CD4-positive, CD25-positive, alpha-beta regulatory T cell (primary cell): ENCODE measurements at regions not wholly inside any gene's neighbourhood (a gene's known extent, or its start where the extent isn't known, plus 50 kb on each side); places are given as distances from the start of the nearest gene placed in this dataset.
"Not testable (repeated sequence)": the region's sequence is repeated elsewhere in the genome, so short reads cannot be mapped to it uniquely, and the experiment has no call there.

ENCODE experiments used
- ATAC-seq, 2 donors: fragments of 150-1000 bp; cut with Tn5 transposase; one replicate each; pipeline ENCODE4 v1.10.0; 2021; ENCODE audit warnings: low read depth in 2 of 2, moderate number of reproducible peaks in 2 of 2, moderate library complexity in 1 of 2
- DNase-seq, 3 donors: peaks; one replicate each; pipeline versions ENCODE4 v3.0.0 to v3.0.0-alpha.2; 2012 to 2022; ENCODE audit warnings: mixed read lengths in 1 of 3
- H3K27ac ChIP-seq: one replicate; pipeline ENCODE4 v1.7.0; 2013; ENCODE audit warnings: mild to moderate bottlenecking, low read length; ENCODE audit not compliant: insufficient read depth, poor library complexity, severe bottlenecking
- H3K27me3 ChIP-seq: one replicate; pipeline ENCODE4 v1.7.0; 2013; ENCODE audit warnings: low read length; ENCODE audit not compliant: control insufficient read depth, insufficient read depth
- H3K36me3 ChIP-seq: one replicate; pipeline ENCODE4 v1.7.0; 2013; ENCODE audit warnings: mild to moderate bottlenecking, low read length, moderate library complexity; ENCODE audit not compliant: control insufficient read depth, insufficient read depth
- H3K4me1 ChIP-seq: 2 replicates; pipeline ENCODE4 v1.7.0; 2013; ENCODE audit warnings: mild to moderate bottlenecking, low read length; ENCODE audit not compliant: insufficient read depth, control insufficient read depth, poor library complexity, severe bottlenecking
- H3K4me3 ChIP-seq: one replicate; pipeline ENCODE4 v1.7.0; 2013; ENCODE audit warnings: low read depth, mild to moderate bottlenecking, low read length, moderate library complexity
- H3K9me3 ChIP-seq, 2 experiments: 1 replicate in 1 of 2; 2 replicates in 1 of 2; pipeline ENCODE4 v1.7.0; 2013; ENCODE audit warnings: low read length in 2 of 2, mild to moderate bottlenecking in 1 of 2, moderate library complexity in 1 of 2; ENCODE audit not compliant: control insufficient read depth in 2 of 2
- H3K27ac Mint-ChIP-seq, 3 donors: one replicate each; pipeline ENCODE4 v1.8.0; 2020 to 2022; ENCODE audit warnings: mild to moderate bottlenecking in 3 of 3, mixed read lengths in 3 of 3, moderate library complexity in 2 of 3
- H3K27me3 Mint-ChIP-seq: one replicate; pipeline ENCODE4 v1.8.0; 2022; ENCODE audit warnings: mild to moderate bottlenecking, mixed read lengths
- H3K36me3 Mint-ChIP-seq: one replicate; pipeline ENCODE4 v1.8.0; 2020; ENCODE audit warnings: mixed read lengths
- H3K4me1 Mint-ChIP-seq, 4 donors: one replicate each; pipeline ENCODE4 v1.8.0; 2020 to 2022; ENCODE audit warnings: mixed read lengths in 4 of 4, mild to moderate bottlenecking in 1 of 4
- H3K4me3 Mint-ChIP-seq, 4 donors: one replicate each; pipeline ENCODE4 v1.8.0; 2020 to 2022; ENCODE audit warnings: mild to moderate bottlenecking in 4 of 4, mixed read lengths in 4 of 4, moderate library complexity in 3 of 4
- H3K9me3 Mint-ChIP-seq, 7 donors: one replicate each; pipeline ENCODE4 v1.8.0; 2020 to 2022; ENCODE audit warnings: mixed read lengths in 7 of 7, mild to moderate bottlenecking in 3 of 7, moderate library complexity in 2 of 7

GRCh38 chr5:23994581-23995370 lies 487.4 kb downstream of the PRDM9 start:
- H3K4me3 Mint-ChIP-seq, result no peak overlapping the region
- no peaks in the 10 kb centered on the region for H3K27me3 Mint-ChIP-seq
- ATAC-seq (no peak), DNase-seq (no peak)
- Histone ChIP-seq H3K9me3 (peaks cover 0 to 4% of the 10 kb centered on the region in 2 experiments), H3K27ac (no peak overlapping the region), H3K36me3 (no peaks in the 10 kb centered on the region), H3K4me3 (no peak overlapping the region), H3K27me3 (no peaks in the 10 kb centered on the region), H3K4me1 (no peaks in the 10 kb centered on the region)
- H3K9me3 Mint-ChIP-seq, result peaks cover 0 to 17% (median 10%) of the 10 kb centered on the region in 7 donors
- H3K4me1 Mint-ChIP-seq, result no peaks in the 10 kb centered on the region
- no peaks in the 10 kb centered on the region for H3K36me3 Mint-ChIP-seq
- no peak overlapping the region for H3K27ac Mint-ChIP-seq

- Mint-ChIP-seq H3K4me1 (no peaks in the 10 kb centered on the region), H3K27ac (no peak overlapping the region), H3K9me3 (peaks cover 0 to 14% (median 9%) of the 10 kb centered on the region in 7 donors), H3K36me3 (no peaks in the 10 kb centered on the region), H3K27me3 (no peaks in the 10 kb centered on the region), H3K4me3 (no peak overlapping the region)
- H3K9me3 ChIP-seq, result no peaks in the 10 kb centered on the region
- ATAC-seq (no peak), DNase-seq (no peak)
- no peaks in the 10 kb centered on the region for H3K36me3 ChIP-seq
- no peaks in the 10 kb centered on the region for H3K4me1 ChIP-seq
- H3K27ac ChIP-seq, result no peak overlapping the region
- H3K4me3 ChIP-seq, result no peak overlapping the region
- H3K27me3 ChIP-seq, result no peaks in the 10 kb centered on the region
Measured at GRCh38 chr5:23996525-23996924, 489.1 kb downstream of the PRDM9 start.

- H3K4me3 Mint-ChIP-seq, result no peak overlapping the region
- no peak overlapping the region for H3K27ac Mint-ChIP-seq
- no peaks in the 10 kb centered on the region for H3K27me3 ChIP-seq
Measured at GRCh38 chr5:24005384-24005783, 498.0 kb downstream of the PRDM9 start.

GRCh38 chr5:24017710-24018109 lies 510.3 kb downstream of the PRDM9 start:
- H3K27ac ChIP-seq, H3K4me1 Mint-ChIP-seq: not testable (repeated sequence)

More at GRCh38 chr5:24005384-24005783, 498.0 kb downstream of the PRDM9 start:
- H3K4me1 ChIP-seq, result no peaks in the 10 kb centered on the region
- no peak for ATAC-seq
- no peak overlapping the region for H3K27ac ChIP-seq
- no peaks in the 10 kb centered on the region for H3K36me3 ChIP-seq
- peaks cover 0 to 6% of the 10 kb centered on the region in 2 experiments for H3K9me3 ChIP-seq
- Mint-ChIP-seq H3K9me3 (peaks cover 2 to 36% (median 8%) of the 10 kb centered on the region in 7 donors), H3K4me1 (no peaks in the 10 kb centered on the region), H3K27me3 (no peaks in the 10 kb centered on the region), H3K36me3 (no peaks in the 10 kb centered on the region)
- no peak for DNase-seq
- no peak overlapping the region for H3K4me3 ChIP-seq

GRCh38 chr5:24026288-24026687 lies 518.9 kb downstream of the PRDM9 start:
- H3K27ac ChIP-seq, result no peak overlapping the region
- ATAC-seq, result no peak
- no peaks in the 10 kb centered on the region for H3K36me3 Mint-ChIP-seq
- no peaks in the 10 kb centered on the region for H3K27me3 Mint-ChIP-seq
- H3K4me1 ChIP-seq, result no peaks in the 10 kb centered on the region
- no peak overlapping the region for H3K27ac Mint-ChIP-seq
- no peak for DNase-seq
- no peak overlapping the region for H3K4me3 ChIP-seq
- H3K9me3 Mint-ChIP-seq, result peaks cover 0 to 45% (median 15%) of the 10 kb centered on the region in 7 donors
- H3K36me3 ChIP-seq, result no peaks in the 10 kb centered on the region
- H3K27me3 ChIP-seq, result no peaks in the 10 kb centered on the region
- peaks cover 0 to 8% of the 10 kb centered on the region in 2 experiments for H3K9me3 ChIP-seq
- no peaks in the 10 kb centered on the region for H3K4me1 Mint-ChIP-seq
- no peak overlapping the region for H3K4me3 Mint-ChIP-seq

More at GRCh38 chr5:24017710-24018109, 510.3 kb downstream of the PRDM9 start:
- H3K36me3 ChIP-seq, H3K4me1 ChIP-seq, H3K27me3 Mint-ChIP-seq, H3K4me3 Mint-ChIP-seq, H3K4me3 ChIP-seq, ATAC-seq, H3K27ac Mint-ChIP-seq, H3K36me3 Mint-ChIP-seq, H3K27me3 ChIP-seq, DNase-seq: not testable (repeated sequence)
- H3K9me3 Mint-ChIP-seq, result peaks cover 0 to 12% (median 6%) of the 10 kb centered on the region in 7 donors
- H3K9me3 ChIP-seq, result peaks cover 4 to 15% of the 10 kb centered on the region in 2 experiments

GRCh38 chr5:24042688-24043087 lies 535.3 kb downstream of the PRDM9 start:
- no peaks in the 10 kb centered on the region for H3K27me3 ChIP-seq
- Mint-ChIP-seq H3K4me1 (no peaks in the 10 kb centered on the region), H3K27me3 (no peaks in the 10 kb centered on the region), H3K9me3 (peaks cover 0 to 28% (median 13%) of the 10 kb centered on the region in 7 donors), H3K27ac (no peak overlapping the region), H3K4me3 (no peak overlapping the region), H3K36me3 (no peaks in the 10 kb centered on the region)
- H3K9me3 ChIP-seq, result peaks cover 0 to 11% of the 10 kb centered on the region in 2 experiments
- ATAC-seq, result no peak
- H3K36me3 ChIP-seq, result no peaks in the 10 kb centered on the region
- no peaks in the 10 kb centered on the region for H3K4me1 ChIP-seq
- DNase-seq, result no peak
- H3K4me3 ChIP-seq, result no peak overlapping the region
- no peak overlapping the region for H3K27ac ChIP-seq

GRCh38 chr5:24045046-24045445 lies 537.6 kb downstream of the PRDM9 start:
- Mint-ChIP-seq H3K27ac (no peak overlapping the region), H3K9me3 (peaks cover 0 to 19% (median 9%) of the 10 kb centered on the region in 7 donors), H3K4me3 (no peak overlapping the region), H3K4me1 (no peaks in the 10 kb centered on the region), H3K36me3 (no peaks in the 10 kb centered on the region), H3K27me3 (no peaks in the 10 kb centered on the region)
- DNase-seq (no peak), ATAC-seq (no peak)
- no peak overlapping the region for H3K27ac ChIP-seq
- H3K4me3 ChIP-seq, result no peak overlapping the region
- peaks cover 2 to 12% of the 10 kb centered on the region in 2 experiments for H3K9me3 ChIP-seq
- H3K27me3 ChIP-seq, result no peaks in the 10 kb centered on the region
- no peaks in the 10 kb centered on the region for H3K4me1 ChIP-seq
- no peaks in the 10 kb centered on the region for H3K36me3 ChIP-seq

GRCh38 chr5:24053737-24054136 lies 546.3 kb downstream of the PRDM9 start:
- Histone ChIP-seq H3K4me1 (no peaks in the 10 kb centered on the region), H3K36me3 (no peaks in the 10 kb centered on the region), H3K4me3 (no peak overlapping the region), H3K9me3 (peaks cover 3 to 12% of the 10 kb centered on the region in 2 experiments), H3K27me3 (no peaks in the 10 kb centered on the region), H3K27ac (no peak overlapping the region)
- peaks cover 3 to 53% (median 13%) of the 10 kb centered on the region in 7 donors for H3K9me3 Mint-ChIP-seq
- no peak overlapping the region for H3K27ac Mint-ChIP-seq
- H3K4me1 Mint-ChIP-seq, result no peaks in the 10 kb centered on the region
- no peaks in the 10 kb centered on the region for H3K36me3 Mint-ChIP-seq
- no peaks in the 10 kb centered on the region for H3K27me3 Mint-ChIP-seq
- DNase-seq, result no peak
- H3K4me3 Mint-ChIP-seq, result no peak overlapping the region
- ATAC-seq, result no peak
